GM12878 (cell line): ENCODE measurements at regions not wholly inside any gene's neighbourhood (a gene's known extent, or its start where the extent isn't known, plus 50 kb on each side); places are given as distances from the start of the nearest gene placed in this dataset.

ENCODE experiments used
- CBFB ChIP-seq: IDR thresholded peaks from 2 replicates; pipeline ENCODE4 v1.6.1; 2016; ENCODE audit warnings: antibody characterized with exemption, low read depth
- CHD2 ChIP-seq: IDR thresholded peaks from 2 replicates; pipeline ENCODE4 v1.6.1; 2011; ENCODE audit warnings: low read depth, low read length, improper control_type of control experiment, borderline replicate concordance
- EP300 ChIP-seq, 2 experiments: fragments of 150-350 bp in 1 of 2; IDR thresholded peaks; 2 replicates each; pipeline ENCODE4 v1.6.1; 2011 to 2012; ENCODE audit warnings: low read depth in 2 of 2, low read length in 2 of 2, borderline replicate concordance in 1 of 2, improper control_type of control experiment in 1 of 2, inconsistent platforms in 1 of 2; ENCODE audit not compliant: control insufficient read depth in 1 of 2
- ETV6 ChIP-seq, 2 experiments: fragments of 450-650 bp in 1 of 2; IDR thresholded peaks in 1 of 2; conservative IDR thresholded peaks in 1 of 2; 2 replicates each; pipeline ENCODE4 v1.6.1; 2014; ENCODE audit warnings: antibody characterized with exemption in 1 of 2, borderline replicate concordance in 1 of 2, low read depth in 1 of 2, mild to moderate bottlenecking in 1 of 2, moderate library complexity in 1 of 2
- JUND ChIP-seq: IDR thresholded peaks from 2 replicates; pipeline ENCODE4 v1.6.1; 2012; ENCODE audit warnings: low read depth, mild to moderate bottlenecking, low read length, improper control_type of control experiment, moderate library complexity
- NBN ChIP-seq: fragments of 450-650 bp; IDR thresholded peaks from 2 replicates; pipeline ENCODE4 v1.6.1; 2016
- POLR2A ChIP-seq: IDR thresholded peaks from 2 replicates; pipeline ENCODE4 v1.6.1; 2011; ENCODE audit warnings: low read depth, mild to moderate bottlenecking, low read length
- POLR2AphosphoS5 ChIP-seq: IDR thresholded peaks from 2 replicates; pipeline ENCODE4 v1.6.1; 2011; ENCODE audit warnings: mild to moderate bottlenecking, low read length, inconsistent platforms
- SUZ12 ChIP-seq: fragments of 200-600 bp; sonication (generic); IDR thresholded peaks from one replicate; pipeline ENCODE4 v1.6.1; 2018; ENCODE audit warnings: antibody characterized with exemption, mild to moderate bottlenecking; ENCODE audit not compliant: unreplicated experiment
- ZBED1 ChIP-seq: IDR thresholded peaks from 2 replicates; pipeline ENCODE4 v1.6.1; 2016; ENCODE audit warnings: borderline replicate concordance
- ZBTB33 ChIP-seq: fragments of 450-650 bp; IDR thresholded peaks from 2 replicates; pipeline ENCODE4 v1.6.1; 2017; ENCODE audit warnings: mild to moderate bottlenecking
- TF ChIP-seq, protein P1 (sequence below), 3 experiments: IDR thresholded peaks in 2 of 3; conservative IDR thresholded peaks in 1 of 3; 2 replicates each; pipeline ENCODE4 v1.5.1; 2011; ENCODE audit warnings: low read depth in 3 of 3, low read length in 3 of 3, mild to moderate bottlenecking in 3 of 3, control low read depth in 2 of 3, moderate library complexity in 2 of 3, inconsistent platforms in 1 of 3, mixed read lengths in 1 of 3; ENCODE audit not compliant: control insufficient read depth in 2 of 3, insufficient read depth in 1 of 3; ENCODE audit errors: extremely low read depth in 1 of 3

DNA sequence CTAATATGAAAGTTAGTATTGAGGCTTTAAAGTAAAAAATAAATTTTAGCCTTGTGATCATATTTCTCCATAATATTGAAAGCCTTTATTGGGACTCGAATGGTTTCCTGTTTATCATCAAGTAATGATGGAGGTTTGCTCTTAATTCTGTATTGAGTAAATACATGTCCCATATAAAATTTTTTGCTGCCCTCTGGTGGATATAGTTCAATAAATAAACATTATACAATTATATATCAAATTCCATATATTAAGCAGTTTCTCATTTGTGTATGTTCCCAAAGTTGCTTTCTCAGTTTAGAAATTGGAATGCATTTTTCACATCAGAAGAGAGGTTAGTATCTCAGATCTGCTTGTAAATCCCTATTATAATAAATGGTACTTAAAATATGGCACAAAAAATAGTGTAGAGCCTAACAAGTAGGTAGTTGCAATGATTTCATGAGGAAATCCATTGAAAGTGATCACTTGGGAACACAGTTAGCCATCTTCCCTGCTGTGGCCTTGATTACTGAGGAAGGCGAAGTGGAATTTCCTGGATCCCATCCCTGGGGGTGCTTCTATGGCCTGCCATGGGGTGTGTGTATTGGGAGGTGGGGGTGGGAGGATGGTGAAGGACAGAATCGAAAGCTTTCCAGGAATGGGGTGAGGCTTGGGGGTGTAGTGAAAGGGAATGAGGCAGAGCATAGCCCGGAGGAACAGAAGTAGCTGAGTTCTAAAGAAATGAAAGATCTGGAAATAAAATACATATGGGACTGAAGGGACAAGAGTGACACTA, 84.1 kb upstream of the C21orf91 start:
- TF ChIP-seq EP300 (IDR thresholded peaks at IDR 0.05; ENCODE audit: borderline replicate concordance in 1 of 2, control insufficient read depth in 1 of 2, low read depth in 2 of 2, low read length in 2 of 2) (no peak), CHD2 (no peak), ETV6 (conservative IDR thresholded peaks at IDR 0.05 in 1 of 2, IDR thresholded peaks at IDR 0.05 in 1 of 2; ENCODE audit: borderline replicate concordance in 1 of 2, low read depth in 1 of 2) (no peak), JUND (no peak), POLR2AphosphoS5 (no peak), POLR2A (no peak), ZBED1 (no peak), ZBTB33 (no peak), NBN (no peak), SUZ12 (no peak), CBFB (no peak)
- TF ChIP-seq, protein P1, sequence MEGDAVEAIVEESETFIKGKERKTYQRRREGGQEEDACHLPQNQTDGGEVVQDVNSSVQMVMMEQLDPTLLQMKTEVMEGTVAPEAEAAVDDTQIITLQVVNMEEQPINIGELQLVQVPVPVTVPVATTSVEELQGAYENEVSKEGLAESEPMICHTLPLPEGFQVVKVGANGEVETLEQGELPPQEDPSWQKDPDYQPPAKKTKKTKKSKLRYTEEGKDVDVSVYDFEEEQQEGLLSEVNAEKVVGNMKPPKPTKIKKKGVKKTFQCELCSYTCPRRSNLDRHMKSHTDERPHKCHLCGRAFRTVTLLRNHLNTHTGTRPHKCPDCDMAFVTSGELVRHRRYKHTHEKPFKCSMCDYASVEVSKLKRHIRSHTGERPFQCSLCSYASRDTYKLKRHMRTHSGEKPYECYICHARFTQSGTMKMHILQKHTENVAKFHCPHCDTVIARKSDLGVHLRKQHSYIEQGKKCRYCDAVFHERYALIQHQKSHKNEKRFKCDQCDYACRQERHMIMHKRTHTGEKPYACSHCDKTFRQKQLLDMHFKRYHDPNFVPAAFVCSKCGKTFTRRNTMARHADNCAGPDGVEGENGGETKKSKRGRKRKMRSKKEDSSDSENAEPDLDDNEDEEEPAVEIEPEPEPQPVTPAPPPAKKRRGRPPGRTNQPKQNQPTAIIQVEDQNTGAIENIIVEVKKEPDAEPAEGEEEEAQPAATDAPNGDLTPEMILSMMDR (IDR thresholded peaks at IDR 0.05 in 2 of 3, conservative IDR thresholded peaks at IDR 0.05 in 1 of 3; ENCODE audit: control insufficient read depth in 2 of 3, extremely low read depth in 1 of 3, insufficient read depth in 1 of 3, low read depth in 3 of 3, low read length in 3 of 3), result peak in 1 of 3 experiments; percentile 40; a peak in 1 of 6 replicates
